Gastrocnemius medialis (tissue), 4 donors: ENCODE measurements at regions not wholly inside any gene's neighbourhood (a gene's known extent, or its start where the extent isn't known, plus 50 kb on each side); places are given as distances from the start of the nearest gene placed in this dataset.
A peak's percentile ranks its signal among the peaks of the same experiment; 100 is the strongest.

Experiments
- ATAC-seq, 2 donors: fragments of 150-250 bp; one replicate each; pipeline ENCODE4 v1.9.1; 2016
- DNase-seq, 2 donors: peaks; one replicate each; pipeline ENCODE4 v3.0.0-alpha.2; 2019
- H3K27ac ChIP-seq, 4 donors: fragments of 200-600 bp; sonication (generic); 1 replicate in 1 of 4; 2 replicates in 3 of 4; pipeline ENCODE4 v1.5.1; 2016 to 2018; ENCODE audit warnings: mild to moderate bottlenecking in 2 of 4, moderate library complexity in 1 of 4
- H3K27me3 ChIP-seq, 3 donors: fragments of 200-600 bp; sonication (generic) in 2 of 3; 1 replicate in 1 of 3; 2 replicates in 2 of 3; pipeline versions ENCODE4 v1.5.1 to v1.6.0; 2016 to 2019; ENCODE audit warnings: mild to moderate bottlenecking in 1 of 3, moderate library complexity in 1 of 3
- H3K36me3 ChIP-seq, 2 donors: fragments of 200-600 bp; sonication (generic) in 1 of 2; one replicate each; pipeline ENCODE4 v1.5.1; 2017 to 2018
- H3K4me1 ChIP-seq, 2 donors: fragments of 200-600 bp; sonication (generic) in 1 of 2; one replicate each; pipeline ENCODE4 v1.5.1; 2016 to 2017; ENCODE audit warnings: mild to moderate bottlenecking in 2 of 2
- H3K4me3 ChIP-seq, 4 donors: fragments of 200-600 bp; sonication (generic) in 3 of 4; 1 replicate in 1 of 4; 2 replicates in 3 of 4; pipeline ENCODE4 v1.5.1; 2016 to 2019; ENCODE audit warnings: mild to moderate bottlenecking in 2 of 4
- H3K9me3 ChIP-seq, 3 donors: fragments of 200-600 bp; sonication (generic) in 2 of 3; 1 replicate in 1 of 3; 2 replicates in 2 of 3; pipeline ENCODE4 v1.5.1; 2016 to 2019
- CTCF ChIP-seq, 5 experiments: fragments of 450-650 bp in 3 of 5; fragments of 200-600 bp in 2 of 5; sonication (generic) in 2 of 5; IDR thresholded peaks in 4 of 5; conservative IDR thresholded peaks in 1 of 5; 1 replicate in 4 of 5; 2 replicates in 1 of 5; pipeline ENCODE4 v1.5.1; 2016 to 2019; ENCODE audit warnings: antibody characterized with exemption in 5 of 5, mild to moderate bottlenecking in 3 of 5, moderate library complexity in 3 of 5
- POLR2A ChIP-seq, 2 donors: fragments of 450-650 bp; IDR thresholded peaks; one replicate each; pipeline ENCODE4 v1.6.1; 2017; ENCODE audit warnings: antibody characterized with exemption in 2 of 2, mild to moderate bottlenecking in 2 of 2, moderate library complexity in 2 of 2
- in situ Hi-C, 4 donors: fragments of 200-750 bp; cut with MboI; loops; one replicate each; pipeline versions ENCODE4 v1.15.0 to v1.8.0; 2017; ENCODE audit warnings: low sequenced_read_pairs in 4 of 4
- intact Hi-C: fragments of 100-400 bp; cut with DNase I; formaldehyde crosslinking; loops from one replicate; pipeline ENCODE4 v1.15.1; 2023; ENCODE audit warnings: low total_unique reads

- Histone ChIP-seq H3K9me3 (no peaks in the 10 kb centered on the region), H3K27ac (no peak overlapping the region), H3K36me3 (no peaks in the 10 kb centered on the region), H3K4me3 (no peak overlapping the region), H3K27me3 (peaks cover 0 to 2% (median 0%) of the 10 kb centered on the region in 3 donors), H3K4me1 (no peaks in the 10 kb centered on the region)
- ATAC-seq (peak in 1 of 2 donors; percentile 54), DNase-seq (no peak)
- no peak for TF ChIP-seq CTCF (IDR thresholded peaks at IDR 0.05 in 4 of 5, conservative IDR thresholded peaks at IDR 0.05 in 1 of 5)
- TF ChIP-seq POLR2A (IDR thresholded peaks at IDR 0.05): no peak
- intact Hi-C loops: no loop called here
- in situ Hi-C loops: no loop called here
These were observed 684.6 kb upstream of the FANCL start for GRCh38 chr2:58925676-58926081.

DNA sequence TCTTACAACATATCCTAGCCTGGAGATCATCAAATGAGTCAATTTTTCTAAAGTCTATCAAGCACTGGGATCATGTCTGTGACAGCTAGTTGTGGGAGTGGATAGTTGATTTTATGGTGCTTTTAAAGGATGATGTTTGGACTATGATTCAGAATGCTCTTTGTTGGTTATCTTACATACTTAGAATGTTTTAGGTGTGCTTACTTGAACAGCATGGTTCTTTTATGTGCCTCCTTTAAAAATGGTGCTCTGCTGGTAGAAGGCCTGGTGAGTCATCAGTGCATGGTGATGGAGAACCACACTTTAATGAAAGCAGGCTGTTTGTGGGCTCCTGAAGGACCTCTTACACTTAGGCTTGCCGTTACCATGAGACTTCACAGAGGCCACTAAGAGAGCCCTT lies 682.7 kb upstream of the FANCL start:
- no peak overlapping the region for H3K27ac ChIP-seq
- TF ChIP-seq POLR2A (IDR thresholded peaks at IDR 0.05) (no peak), CTCF (IDR thresholded peaks at IDR 0.05 in 4 of 5, conservative IDR thresholded peaks at IDR 0.05 in 1 of 5) (no peak)
- H3K27me3 ChIP-seq: no peaks in the 10 kb centered on the region
- no peak overlapping the region for H3K4me3 ChIP-seq
- ATAC-seq (no peak), DNase-seq (no peak)
- intact Hi-C loops: no loop called here
- H3K36me3 ChIP-seq: no peaks in the 10 kb centered on the region
- in situ Hi-C loops: no loop called here
- no peaks in the 10 kb centered on the region for H3K4me1 ChIP-seq
- H3K9me3 ChIP-seq: no peaks in the 10 kb centered on the region

- DNase-seq (no peak), ATAC-seq (no peak)
- Histone ChIP-seq H3K4me1 (no peaks in the 10 kb centered on the region), H3K9me3 (no peaks in the 10 kb centered on the region), H3K27ac (no peak overlapping the region), H3K36me3 (no peaks in the 10 kb centered on the region), H3K4me3 (no peak overlapping the region), H3K27me3 (no peaks in the 10 kb centered on the region)
- no peak for TF ChIP-seq CTCF (IDR thresholded peaks at IDR 0.05 in 4 of 5, conservative IDR thresholded peaks at IDR 0.05 in 1 of 5)
- TF ChIP-seq POLR2A (IDR thresholded peaks at IDR 0.05): no peak
- in situ Hi-C loops (no loop called here), intact Hi-C loops (no loop called here)
These were observed 681.1 kb upstream of the FANCL start for GRCh38 chr2:58922245-58922644.

DNA sequence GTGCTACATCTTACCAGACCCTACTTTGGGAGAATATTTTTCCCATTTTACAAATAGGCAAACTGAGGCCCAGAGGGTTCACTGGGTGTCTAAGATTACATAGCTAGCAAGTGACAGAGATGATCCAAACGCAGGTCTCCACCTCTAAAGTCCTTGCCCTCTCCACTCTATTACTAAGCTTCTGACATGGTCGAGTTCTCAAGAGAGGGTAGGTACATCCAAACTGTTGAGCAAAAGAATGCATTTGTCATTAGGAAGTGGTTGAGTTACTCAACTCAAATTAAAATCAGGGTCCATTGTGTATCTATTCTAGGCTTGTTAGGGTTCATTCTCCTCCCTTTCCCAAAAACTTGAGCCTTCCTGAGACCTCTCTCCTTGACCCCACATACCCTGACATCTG lies 680.6 kb upstream of the FANCL start:
- DNase-seq (no peak), ATAC-seq (no peak)
- in situ Hi-C loops (no loop called here), intact Hi-C loops (no loop called here)
- TF ChIP-seq CTCF (IDR thresholded peaks at IDR 0.05 in 4 of 5, conservative IDR thresholded peaks at IDR 0.05 in 1 of 5): no peak
- no peak for TF ChIP-seq POLR2A (IDR thresholded peaks at IDR 0.05)
- Histone ChIP-seq H3K27ac (no peak overlapping the region), H3K4me1 (no peaks in the 10 kb centered on the region), H3K36me3 (no peaks in the 10 kb centered on the region), H3K9me3 (no peaks in the 10 kb centered on the region), H3K27me3 (no peaks in the 10 kb centered on the region), H3K4me3 (no peak overlapping the region)

GRCh38 chr2:58920001-58920400 lies 678.9 kb upstream of the FANCL start:
- H3K27me3 ChIP-seq: no peaks in the 10 kb centered on the region
- no peak overlapping the region for H3K27ac ChIP-seq
- no peaks in the 10 kb centered on the region for H3K9me3 ChIP-seq
- ATAC-seq (no peak), DNase-seq (no peak)
- no peaks in the 10 kb centered on the region for H3K36me3 ChIP-seq
- in situ Hi-C loops (no loop called here), intact Hi-C loops (no loop called here)
- H3K4me1 ChIP-seq: no peaks in the 10 kb centered on the region
- H3K4me3 ChIP-seq: no peak overlapping the region
- no peak for TF ChIP-seq POLR2A (IDR thresholded peaks at IDR 0.05)
- no peak for TF ChIP-seq CTCF (IDR thresholded peaks at IDR 0.05 in 4 of 5, conservative IDR thresholded peaks at IDR 0.05 in 1 of 5)
